Endothelial cell of umbilical vein (primary cell): ENCODE measurements at regions not wholly inside any gene's neighbourhood (a gene's known extent, or its start where the extent isn't known, plus 50 kb on each side); places are given as distances from the start of the nearest gene placed in this dataset.

ENCODE experiments used
- BruUV-seq: library from RNA; stranded (reverse); fragments of 400-500 nt; replicated peaks from 2 replicates; lab custom pipeline; 2021; lab: Mats Ljungman, UMichigan
- CTCF ChIA-PET: fragments of 300-600, 350-600 bp; sonication (Branson Sonifier 250); formaldehyde crosslinking; loops from one replicate; lab custom pipeline; 2021; ENCODE audit warnings: antibody characterized with exemption, inconsistent platforms; lab: Charles Lee
- POLR2A ChIA-PET: fragments of 300-600, 350-600 bp; sonication (Branson Sonifier 250); formaldehyde crosslinking; loops from one replicate; lab custom pipeline; 2021; ENCODE audit warnings: antibody characterized with exemption, inconsistent platforms; lab: Charles Lee
- DNase-seq: peaks from one replicate; pipeline ENCODE4 v3.0.0-alpha.2; 2011; ENCODE audit warnings: low read depth, low spot score
- FAIRE-seq: peaks from 2 replicates; lab custom pipeline; 2011; peaks lifted over from hg19 to GRCh38; lab: Jason Lieb, UNC
- H2AFZ ChIP-seq: 2 replicates; pipeline ENCODE4 v1.6.0; 2012; ENCODE audit warnings: low read depth, low read length, control low read depth, inconsistent platforms
- H3K27ac ChIP-seq: 2 replicates; pipeline ENCODE4 v1.5.1; 2011; ENCODE audit warnings: low read depth, mild to moderate bottlenecking, control low read depth, low read length, moderate library complexity; ENCODE audit not compliant: insufficient read depth
- H3K27me3 ChIP-seq, 2 experiments: 2 replicates each; pipeline versions ENCODE4 v1.6.0 to v1.6.1; 2011; ENCODE audit warnings: low read length in 2 of 2, mixed read lengths in 1 of 2; ENCODE audit not compliant: control insufficient read depth in 2 of 2, insufficient read depth in 2 of 2
- H3K36me3 ChIP-seq, 2 experiments: 2 replicates in 1 of 2; 3 replicates in 1 of 2; pipeline ENCODE4 v1.5.1; 2011; ENCODE audit warnings: low read length in 2 of 2, mild to moderate bottlenecking in 1 of 2, moderate library complexity in 1 of 2; ENCODE audit not compliant: control insufficient read depth in 2 of 2, insufficient read depth in 2 of 2; ENCODE audit errors: extremely low read depth in 1 of 2
- H3K4me1 ChIP-seq: 3 replicates; pipeline ENCODE4 v1.5.1; 2011; ENCODE audit warnings: mild to moderate bottlenecking, low read length; ENCODE audit not compliant: control insufficient read depth, insufficient read depth; ENCODE audit errors: extremely low read depth
- H3K4me2 ChIP-seq: 2 replicates; pipeline ENCODE4 v1.6.1; 2011; ENCODE audit warnings: low read length, control low read depth, mixed read lengths; ENCODE audit not compliant: insufficient read depth
- H3K4me3 ChIP-seq, 3 experiments: fragments of 200-600 bp in 1 of 3; sonication (generic), shearing (Covaris generic) in 1 of 3; replicated peaks in 1 of 3; 2 replicates each; pipeline ENCODE4 v1.5.1; 2011 to 2016; ENCODE audit warnings: control low read depth in 3 of 3, low read length in 3 of 3, mild to moderate bottlenecking in 2 of 3, inconsistent platforms in 1 of 3, low read depth in 1 of 3, moderate library complexity in 1 of 3; ENCODE audit not compliant: insufficient read depth in 1 of 3
- H3K79me2 ChIP-seq: 2 replicates; pipeline ENCODE4 v1.6.0; 2012; ENCODE audit warnings: low read length, inconsistent platforms; ENCODE audit not compliant: control insufficient read depth, insufficient read depth
- H3K9ac ChIP-seq: replicated peaks from 2 replicates; pipeline ENCODE3; 2011; ENCODE audit warnings: low read length, control low read depth; ENCODE audit not compliant: insufficient read depth; ENCODE audit errors: extremely low read depth
- H3K9me1 ChIP-seq: replicated peaks from 3 replicates; pipeline ENCODE4 v1.6.0; 2011; ENCODE audit warnings: mild to moderate bottlenecking, low read length; ENCODE audit not compliant: control insufficient read depth, insufficient read depth; ENCODE audit errors: extremely low read depth
- H3K9me3 ChIP-seq: replicated peaks from 2 replicates; pipeline ENCODE4 v1.5.1; 2012; ENCODE audit warnings: low read length, inconsistent platforms; ENCODE audit not compliant: control insufficient read depth, insufficient read depth
- H4K20me1 ChIP-seq: replicated peaks from 2 replicates; pipeline ENCODE3; 2011; ENCODE audit warnings: mild to moderate bottlenecking, low read length; ENCODE audit not compliant: control insufficient read depth, insufficient read depth; ENCODE audit errors: extremely low read depth
- CTCF ChIP-seq, 2 donors: IDR thresholded peaks; 1 replicate in 1 of 2; 2 replicates in 1 of 2; pipeline ENCODE4 v1.5.1; 2011; ENCODE audit warnings: low read length in 2 of 2, mild to moderate bottlenecking in 2 of 2, moderate library complexity in 2 of 2, control low read depth in 1 of 2, inconsistent platforms in 1 of 2, low read depth in 1 of 2; ENCODE audit not compliant: insufficient read depth in 1 of 2; ENCODE audit errors: extremely low read depth in 1 of 2
- EZH2 ChIP-seq: IDR thresholded peaks from 2 replicates; pipeline ENCODE4 v1.6.1; 2012; ENCODE audit warnings: borderline replicate concordance, low read depth, mild to moderate bottlenecking, moderate library complexity, low read length, inconsistent platforms; ENCODE audit not compliant: severe bottlenecking
- FOS ChIP-seq: IDR thresholded peaks from 2 replicates; pipeline ENCODE4 v1.6.1; 2011; ENCODE audit warnings: mild to moderate bottlenecking, low read length, moderate library complexity, borderline replicate concordance; ENCODE audit not compliant: insufficient read depth
- GATA2 ChIP-seq: IDR thresholded peaks from 2 replicates; pipeline ENCODE4 v1.7.0; 2011; ENCODE audit warnings: low read depth, mild to moderate bottlenecking, moderate library complexity, mixed read lengths, low read length; ENCODE audit not compliant: insufficient read length, insufficient read depth
- JUN ChIP-seq: IDR thresholded peaks from 2 replicates; pipeline ENCODE4 v1.6.1; 2011; ENCODE audit warnings: borderline replicate concordance, low read depth; ENCODE audit not compliant: insufficient read length, insufficient read depth
- MYC ChIP-seq: IDR thresholded peaks from one replicate; pipeline ENCODE4 v1.6.1; 2011; ENCODE audit warnings: mild to moderate bottlenecking, low read depth, low read length
- POLR2A ChIP-seq: IDR thresholded peaks from 2 replicates; pipeline ENCODE4 v1.6.1; 2012; ENCODE audit warnings: low read depth, mild to moderate bottlenecking, control low read depth, low read length
- POLR2AphosphoS5 ChIP-seq: IDR thresholded peaks from 2 replicates; pipeline ENCODE4 v1.6.1; 2012; ENCODE audit warnings: low read depth, mild to moderate bottlenecking, control low read depth, low read length, moderate library complexity; ENCODE audit not compliant: insufficient read depth
- dilution Hi-C: fragments of 300-500 bp; cut with MboI; formaldehyde crosslinking; loops from one replicate; pipeline ENCODE4 v1.15.0; 2019; ENCODE audit warnings: low sequenced_read_pairs; ENCODE audit not compliant: extremely low pct_ligation_motif_present
- intact Hi-C: fragments of 100-400 bp; cut with micrococcal nuclease; formaldehyde crosslinking; loops from one replicate; pipeline ENCODE4 v1.10.0; 2022
- TF ChIP-seq, protein P1 (sequence below): IDR thresholded peaks from 2 replicates; pipeline ENCODE4 v1.6.1; 2011; ENCODE audit not compliant: insufficient read depth, insufficient read length

- H3K27me3 ChIP-seq, result no peaks in the 10 kb centered on the region
- H3K36me3 ChIP-seq, result no peaks in the 10 kb centered on the region
- ChIA-PET CTCF (no interaction called here), POLR2A (no interaction called here)
- H3K9ac ChIP-seq, result no peak overlapping the region
- dilution Hi-C loops, result no loop called here
- intact Hi-C loops, result no loop called here
- H2AFZ ChIP-seq, result no peak overlapping the region
- no TSS peak for BruUV-seq
- FAIRE-seq (no peak), DNase-seq (no peak)
- no peaks in the 10 kb centered on the region for H4K20me1 ChIP-seq
- no peaks in the 10 kb centered on the region for H3K79me2 ChIP-seq
- TF ChIP-seq EZH2, result no peak
- no peak for TF ChIP-seq POLR2AphosphoS5
- TF ChIP-seq GATA2, result no peak
- TF ChIP-seq MYC, result no peak
- TF ChIP-seq, protein P1, sequence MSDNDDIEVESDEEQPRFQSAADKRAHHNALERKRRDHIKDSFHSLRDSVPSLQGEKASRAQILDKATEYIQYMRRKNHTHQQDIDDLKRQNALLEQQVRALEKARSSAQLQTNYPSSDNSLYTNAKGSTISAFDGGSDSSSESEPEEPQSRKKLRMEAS, result no peak
- TF ChIP-seq FOS, result no peak
- no peak for TF ChIP-seq CTCF (IDR thresholded peaks at IDR 0.05; ENCODE audit: extremely low read depth in 1 of 2, insufficient read depth in 1 of 2, low read depth in 1 of 2, low read length in 2 of 2)
- no peak for TF ChIP-seq POLR2A
- no peak for TF ChIP-seq JUN
- H3K9me3 ChIP-seq, result peaks cover 4% of the 10 kb centered on the region
- H3K27ac ChIP-seq, result no peak overlapping the region
- no peak overlapping the region for H3K4me3 ChIP-seq
- H3K9me1 ChIP-seq, result no peaks in the 10 kb centered on the region
- no peak overlapping the region for H3K4me2 ChIP-seq
- no peaks in the 10 kb centered on the region for H3K4me1 ChIP-seq
Measured at GRCh38 chr10:107847620-107848019, 683.1 kb upstream of the SORCS1 start.
